HG03521 (cell line): ENCODE measurements at regions not wholly inside any gene's neighbourhood (a gene's known extent, or its start where the extent isn't known, plus 50 kb on each side); places are given as distances from the start of the nearest gene placed in this dataset.
"Not testable (repeated sequence)": the region's sequence is repeated elsewhere in the genome, so short reads cannot be mapped to it uniquely, and the experiment has no call there.

ENCODE experiments used
- ATAC-seq: cut with Tn5 transposase; IDR thresholded peaks from one replicate; pipeline ENCODE4 v1.9.1; 2021; ENCODE audit warnings: mild to moderate bottlenecking, moderate library complexity; ENCODE audit not compliant: unreplicated experiment

DNA sequence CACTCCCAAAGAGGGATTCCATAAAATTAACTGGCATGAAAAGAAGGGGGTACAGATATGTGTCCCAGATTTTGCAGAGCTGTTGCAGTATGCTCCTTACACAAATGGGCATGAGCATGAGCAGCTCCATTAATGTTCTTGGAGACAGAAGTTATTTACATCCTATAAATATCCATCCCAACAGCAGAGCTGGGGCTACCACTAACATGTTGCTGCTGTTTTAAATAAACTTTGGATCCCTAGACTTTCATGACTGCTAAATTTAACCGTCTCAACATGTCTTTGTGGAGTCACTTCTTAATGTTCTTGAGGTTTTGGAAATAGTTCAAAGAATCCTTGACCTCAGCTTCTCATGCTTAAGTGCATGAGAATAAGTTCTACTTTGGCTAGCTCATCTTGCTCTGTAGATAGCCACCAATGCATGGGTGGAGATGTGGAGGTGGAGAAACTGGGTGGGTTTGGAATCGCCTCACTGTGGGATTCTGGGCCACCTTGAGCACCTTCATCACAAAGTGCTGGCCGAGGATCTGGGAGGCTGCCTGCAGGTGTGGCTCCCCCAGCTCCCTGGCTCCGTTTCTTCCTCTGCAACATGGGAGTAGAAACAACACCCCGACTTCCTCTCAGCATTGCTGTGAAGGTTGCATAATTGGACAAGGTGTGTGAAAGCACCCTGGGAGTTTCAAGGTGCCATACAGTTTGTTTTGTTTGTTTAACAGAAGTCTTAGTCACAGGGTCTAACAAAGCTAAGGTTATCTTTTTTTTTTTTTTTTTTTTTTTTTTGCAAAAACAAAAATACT is 307.2 kb downstream of the MYCN start:
- ATAC-seq: no peak

DNA sequence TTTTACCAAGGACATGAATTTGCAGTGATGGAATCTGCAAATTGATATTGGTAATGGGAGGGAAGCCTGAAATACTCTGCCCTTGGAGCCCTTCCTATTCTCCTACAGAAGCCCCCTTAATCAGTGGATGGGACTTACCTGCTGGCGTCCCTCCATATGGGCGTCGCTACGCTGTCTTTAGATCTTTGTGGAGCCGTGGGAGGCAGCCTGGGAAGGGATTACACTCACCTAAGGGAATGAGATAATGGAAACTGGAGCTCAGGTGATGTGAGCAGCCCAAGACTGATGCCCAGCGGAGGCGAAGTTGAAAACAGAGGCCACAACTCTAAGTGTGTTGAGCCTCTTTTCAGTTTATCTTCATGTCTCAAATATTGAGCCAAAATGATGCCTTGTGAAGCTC is 306.6 kb downstream of the MYCN start:
- no peak for ATAC-seq

- ATAC-seq: no peak
These were observed 306.0 kb downstream of the MYCN start for GRCh38 chr2:16246281-16246850.

GRCh38 chr2:16245481-16246054 is 305.2 kb downstream of the MYCN start:
- ATAC-seq: no peak

GRCh38 chr2:16244966-16245320 is 304.6 kb downstream of the MYCN start:
- ATAC-seq: no peak

DNA sequence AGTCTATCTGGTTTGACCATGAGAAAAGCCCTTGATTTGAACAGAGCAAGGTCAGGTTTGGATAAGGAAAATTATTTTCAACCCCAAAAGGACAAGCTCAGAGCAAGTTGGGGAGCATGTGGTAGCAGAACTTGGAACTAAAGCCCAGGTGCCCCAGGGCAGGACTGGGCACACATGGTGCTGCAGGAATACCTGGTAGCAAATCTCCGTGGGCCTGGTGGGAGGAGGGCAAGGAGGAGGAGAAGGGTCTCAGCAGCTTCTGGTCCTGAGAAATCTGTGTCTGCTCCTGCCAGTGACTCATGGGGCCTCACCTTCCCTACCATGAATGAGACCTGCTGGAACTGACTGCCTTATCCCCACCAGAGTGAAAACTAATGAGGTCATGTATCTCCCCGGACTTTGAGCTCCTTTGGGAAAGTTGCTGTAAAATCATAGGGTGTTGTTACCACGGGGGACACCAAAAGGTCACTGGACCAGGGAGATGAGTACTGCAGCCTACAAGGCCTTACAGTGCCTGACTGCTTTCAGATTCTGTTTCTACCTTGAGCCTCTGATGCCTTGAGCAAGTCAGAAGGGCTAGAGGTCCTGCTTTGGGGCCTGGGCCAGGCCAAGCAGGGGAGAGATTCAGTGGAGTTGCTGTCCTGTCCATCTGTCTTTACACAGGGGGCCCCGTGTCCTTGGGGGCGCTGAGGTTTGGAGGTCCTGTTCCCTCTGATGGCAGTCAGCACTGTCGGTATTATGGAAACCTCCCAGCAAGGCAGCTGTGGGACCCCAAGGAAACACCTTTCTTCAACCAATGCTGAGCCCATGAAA is 304.0 kb downstream of the MYCN start:
- no peak for ATAC-seq

DNA sequence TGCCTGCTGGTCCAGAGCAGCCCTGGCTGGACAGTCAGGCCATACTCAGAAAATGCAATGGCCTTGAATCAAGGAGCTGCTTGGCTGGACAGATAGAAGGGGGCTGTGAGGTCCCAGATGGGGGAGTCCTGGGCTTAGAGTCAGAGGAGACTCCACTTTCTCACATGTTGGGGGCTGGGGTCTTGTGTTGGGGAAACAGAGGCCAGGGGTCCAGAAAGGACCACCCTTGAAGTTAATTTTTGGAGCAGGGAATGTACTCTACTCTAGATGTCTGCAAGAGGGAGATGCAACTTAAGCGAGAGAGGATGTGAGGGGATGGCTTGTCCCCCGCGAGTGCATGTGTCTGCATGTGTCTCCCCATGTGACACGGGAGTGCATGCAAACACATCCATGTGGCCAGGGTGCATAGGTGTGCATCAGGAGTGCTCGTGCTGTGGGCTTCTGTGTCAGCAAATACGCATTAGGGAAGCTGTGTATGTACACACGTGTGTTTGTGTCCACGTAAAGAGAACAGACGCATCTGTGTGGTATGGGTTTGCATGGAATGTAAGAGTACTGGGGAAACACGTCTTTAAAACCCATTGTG is 303.2 kb downstream of the MYCN start:
- ATAC-seq: no peak

DNA sequence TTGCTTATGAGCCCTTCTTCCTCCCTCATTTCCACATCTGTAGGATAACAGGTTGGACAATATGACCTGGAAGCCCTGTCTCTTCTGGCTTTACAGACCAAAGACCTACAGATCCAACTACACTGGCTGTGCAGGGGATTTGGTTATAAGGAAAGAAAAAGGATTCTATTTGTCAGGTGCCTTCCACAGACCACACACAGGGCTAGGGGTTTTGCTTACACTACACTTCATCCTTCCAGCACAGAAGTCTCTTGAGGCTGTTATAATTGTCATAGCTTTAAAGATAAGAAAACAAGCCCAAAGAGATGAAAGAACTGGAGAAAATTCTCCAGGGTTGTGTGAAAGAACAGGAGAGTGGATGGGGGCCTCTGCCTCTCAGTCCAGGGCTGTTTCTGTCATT is 302.6 kb downstream of the MYCN start:
- ATAC-seq: no peak

- ATAC-seq: no peak
These were observed 301.1 kb downstream of the MYCN start for GRCh38 chr2:16241166-16242160.

- ATAC-seq: no peak
These were observed 300.1 kb downstream of the MYCN start for GRCh38 chr2:16240402-16240801.

DNA sequence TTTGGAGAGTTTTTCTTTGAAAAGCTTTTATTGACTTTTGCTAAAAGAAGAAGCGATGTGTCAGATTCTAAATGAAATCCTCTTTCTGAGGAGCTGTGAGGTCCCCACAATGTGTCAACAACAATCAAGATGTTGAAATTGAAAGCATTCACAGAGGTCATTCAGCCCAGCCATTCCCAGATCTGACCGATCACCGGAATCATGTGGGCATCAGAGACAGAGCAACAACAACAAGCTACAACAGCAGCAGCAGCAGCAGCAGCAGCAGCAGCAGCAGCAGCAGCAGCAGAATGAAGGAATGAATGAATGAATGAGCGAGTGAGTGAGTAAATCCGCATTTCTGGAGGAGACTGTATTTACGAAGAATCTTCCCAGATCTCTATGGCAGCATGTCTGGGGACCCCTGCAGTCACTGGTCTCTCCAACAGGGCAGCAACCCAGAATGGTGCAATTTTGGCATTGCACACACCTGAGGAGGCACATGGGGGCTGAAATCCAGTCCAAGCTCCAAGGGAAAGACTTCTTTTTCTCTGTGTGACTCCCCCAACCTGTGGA is 299.0 kb downstream of the MYCN start:
- no peak for ATAC-seq

DNA sequence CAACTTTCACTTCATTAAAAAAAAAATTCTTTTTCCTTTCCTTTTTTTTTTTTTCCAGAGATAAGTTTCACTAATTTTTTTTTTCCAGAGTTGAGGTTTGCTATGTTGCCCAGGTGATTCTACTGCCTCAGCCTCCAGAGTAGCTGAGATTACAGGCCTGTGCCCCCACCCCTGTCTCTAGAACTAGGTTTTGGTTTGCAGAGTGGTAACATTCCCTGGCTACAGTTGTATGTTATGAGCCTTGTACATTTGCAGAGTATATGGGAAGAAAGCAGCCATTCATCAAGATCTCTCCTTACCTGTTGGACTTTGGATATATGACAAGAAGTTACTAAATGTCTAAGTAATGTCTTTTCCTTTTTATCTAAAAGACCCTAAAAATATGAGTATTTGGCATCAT is 298.4 kb downstream of the MYCN start:
- ATAC-seq: no peak

GRCh38 chr2:16238001-16238761 is 297.8 kb downstream of the MYCN start:
- ATAC-seq: no peak

DNA sequence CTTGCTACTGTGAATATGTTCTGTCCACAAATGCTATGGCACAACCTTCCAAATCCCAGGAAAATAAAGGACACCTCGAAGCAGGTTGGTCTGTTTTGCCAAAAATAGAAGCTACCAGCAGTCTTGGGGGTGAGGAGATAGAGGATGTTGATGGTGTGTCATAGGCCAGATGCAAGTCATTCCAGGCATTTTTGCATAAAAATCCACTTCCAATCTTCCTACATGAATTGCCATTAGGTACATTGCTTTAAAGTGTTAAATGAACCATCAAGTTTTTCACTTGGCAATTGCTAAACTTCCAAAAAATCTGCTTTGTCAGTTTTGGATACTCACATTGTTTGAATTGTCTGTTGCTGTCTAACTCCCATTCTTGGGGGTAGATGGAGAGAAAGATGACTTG is 295.4 kb downstream of the MYCN start:
- ATAC-seq: no peak

DNA sequence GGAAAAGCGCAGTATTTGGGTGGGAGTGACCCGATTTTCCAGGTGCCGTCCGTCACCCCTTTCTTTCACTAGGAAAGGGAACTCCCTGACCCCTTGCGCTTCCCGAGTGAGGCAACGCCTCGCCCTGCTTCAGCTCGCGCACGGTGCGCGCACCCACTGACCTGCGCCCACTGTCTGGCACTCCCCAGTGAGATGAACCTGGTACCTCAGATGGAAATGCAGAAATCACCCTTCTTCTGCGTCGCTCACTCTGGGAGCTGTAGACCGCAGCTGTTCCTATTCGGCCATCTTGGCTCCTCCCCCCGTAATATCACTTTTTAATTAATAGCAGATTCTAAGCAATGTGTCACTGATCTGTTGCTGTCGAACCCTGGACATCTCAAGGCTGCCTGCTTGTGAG is 294.9 kb downstream of the MYCN start:
- not testable (repeated sequence) for ATAC-seq

GRCh38 chr2:16228951-16229350 is 288.6 kb downstream of the MYCN start:
- ATAC-seq: no peak

DNA sequence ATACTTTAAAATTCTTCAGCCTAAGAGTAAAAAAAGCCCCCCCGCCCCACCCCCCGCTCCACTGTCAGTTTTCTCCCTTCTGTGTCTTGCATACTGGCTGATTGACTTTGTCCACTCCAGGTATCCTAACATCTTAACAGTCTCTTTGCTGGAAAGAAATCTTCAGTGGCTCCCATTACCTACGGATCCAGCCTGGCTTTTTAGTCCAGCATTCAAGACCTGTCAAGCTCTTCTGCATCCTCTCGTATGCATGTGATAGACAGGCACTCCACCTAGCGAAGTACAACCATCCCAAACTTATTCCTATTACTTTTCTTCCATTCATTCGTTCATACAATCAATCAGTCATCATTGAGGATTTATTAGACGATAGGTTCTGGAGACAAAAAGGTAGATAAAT is 288.1 kb downstream of the MYCN start:
- ATAC-seq: no peak

DNA sequence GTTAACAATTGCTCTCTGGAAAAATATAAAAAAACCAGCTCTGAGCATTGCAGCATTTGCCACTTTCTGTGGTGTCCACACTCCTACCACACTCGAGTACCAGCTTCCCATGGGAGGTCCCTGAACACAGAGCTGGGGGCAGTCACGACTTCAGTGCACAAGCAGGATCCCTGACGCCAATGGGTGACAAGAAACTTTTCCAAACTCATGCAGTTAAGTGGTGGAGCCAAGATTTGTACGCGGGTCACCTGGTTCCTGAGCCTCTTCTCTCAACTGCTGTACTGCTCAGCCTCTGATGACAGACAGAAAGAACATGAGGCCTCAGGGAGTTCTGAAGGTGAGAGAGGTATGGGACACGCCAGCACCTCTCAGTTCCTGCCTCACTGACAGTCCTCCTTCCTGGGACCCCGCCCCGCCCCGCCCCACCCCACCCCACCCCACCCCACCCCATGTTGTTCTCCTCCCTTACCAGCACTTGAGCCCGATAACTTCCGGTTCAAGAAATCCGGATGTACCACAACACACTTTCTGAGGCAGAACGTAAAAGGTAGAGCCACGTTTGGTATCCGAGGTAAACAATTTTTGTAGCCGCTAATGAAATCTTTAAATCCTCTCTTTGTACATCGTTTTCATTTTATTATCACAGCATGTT is 287.6 kb downstream of the MYCN start:
- no peak for ATAC-seq
